Left lung (tissue), 4 donors: ENCODE measurements at regions not wholly inside any gene's neighbourhood (a gene's known extent, or its start where the extent isn't known, plus 50 kb on each side); places are given as distances from the start of the nearest gene placed in this dataset.

Experiments
- ATAC-seq: fragments of 200-7000 bp; cut with Tn5 transposase; one replicate; pipeline ENCODE4 v1.9.1; 2020; ENCODE audit warnings: moderate library complexity
- DNase-seq, 4 donors: peaks; one replicate each; pipeline ENCODE4 v3.0.0-alpha.2; 2013 to 2020
- H3K27ac ChIP-seq, 2 donors: fragments of 200-600 bp; sonication (generic) in 1 of 2; one replicate each; pipeline versions ENCODE4 v1.5.0 to v1.8.0; 2020 to 2021
- H3K27me3 ChIP-seq, 2 donors: fragments of 200-600 bp; sonication (generic) in 1 of 2; one replicate each; pipeline versions ENCODE4 v1.5.0 to v1.8.0; 2020 to 2021
- H3K36me3 ChIP-seq, 2 donors: fragments of 200-600 bp; sonication (generic) in 1 of 2; one replicate each; pipeline versions ENCODE4 v1.5.0 to v1.8.0; 2020 to 2021
- H3K4me1 ChIP-seq, 2 donors: fragments of 200-600 bp; one replicate each; pipeline ENCODE4 v1.8.0; 2021
- H3K4me3 ChIP-seq, 2 donors: fragments of 200-600 bp; sonication (generic) in 1 of 2; one replicate each; pipeline versions ENCODE4 v1.5.0 to v1.8.0; 2020 to 2021; ENCODE audit warnings: mild to moderate bottlenecking in 1 of 2
- H3K9me3 ChIP-seq, 2 donors: fragments of 200-600 bp; sonication (generic) in 1 of 2; one replicate each; pipeline versions ENCODE4 v1.5.0 to v1.8.0; 2020 to 2021
- CTCF ChIP-seq, 2 donors: fragments of 200-600 bp; sonication (generic) in 1 of 2; IDR thresholded peaks; one replicate each; pipeline versions ENCODE4 v1.5.0 to v1.8.0; 2021; ENCODE audit warnings: antibody characterized with exemption in 2 of 2
- intact Hi-C, 2 donors: fragments of 100-400 bp; cut with DNase I; formaldehyde crosslinking; loops; one replicate each; pipeline versions ENCODE4 v1.11.2 to v1.14.2; 2022
- donor health status: DM: no; HTN: yes; CAD: no.
- donor health status: DM: no; HTN: no; CAD: no.

- H3K4me3 ChIP-seq: no peak overlapping the region
- intact Hi-C loops: no loop called here
- no peak for ATAC-seq
- no peak for TF ChIP-seq CTCF (IDR thresholded peaks at IDR 0.05)
- no peaks in the 10 kb centered on the region for H3K27me3 ChIP-seq
- no peaks in the 10 kb centered on the region for H3K4me1 ChIP-seq
- peaks cover 0 to 10% of the 10 kb centered on the region in 2 donors for H3K9me3 ChIP-seq
- no peak overlapping the region for H3K27ac ChIP-seq
- H3K36me3 ChIP-seq: no peaks in the 10 kb centered on the region
- peak in 1 of 4 donors; percentile 9 for DNase-seq
Measured at GRCh38 chr11:25159341-25159740, 662.5 kb downstream of the LUZP2 start.

- Histone ChIP-seq H3K27ac (no peak overlapping the region), H3K4me1 (no peaks in the 10 kb centered on the region), H3K4me3 (no peak overlapping the region), H3K36me3 (no peaks in the 10 kb centered on the region), H3K9me3 (peaks cover 0 to 13% of the 10 kb centered on the region in 2 donors), H3K27me3 (no peaks in the 10 kb centered on the region)
- intact Hi-C loops: no loop called here
- TF ChIP-seq CTCF (IDR thresholded peaks at IDR 0.05): no peak
- ATAC-seq: no peak
- peak in 1 of 4 donors; percentile 4 for DNase-seq
Measured at GRCh38 chr11:25163421-25163820, 666.6 kb downstream of the LUZP2 start.

- Histone ChIP-seq H3K27ac (no peak overlapping the region), H3K4me1 (no peaks in the 10 kb centered on the region), H3K9me3 (no peaks in the 10 kb centered on the region), H3K36me3 (no peaks in the 10 kb centered on the region), H3K27me3 (no peaks in the 10 kb centered on the region), H3K4me3 (no peak overlapping the region)
- DNase-seq: no peak
- ATAC-seq: no peak
- TF ChIP-seq CTCF (IDR thresholded peaks at IDR 0.05): no peak
- intact Hi-C loops: no loop called here
Measured at GRCh38 chr11:25180187-25180586, 683.3 kb downstream of the LUZP2 start.

- no peaks in the 10 kb centered on the region for H3K27me3 ChIP-seq
- no peaks in the 10 kb centered on the region for H3K36me3 ChIP-seq
- no peak overlapping the region for H3K27ac ChIP-seq
- no peak for TF ChIP-seq CTCF (IDR thresholded peaks at IDR 0.05)
- H3K4me3 ChIP-seq: no peak overlapping the region
- no peaks in the 10 kb centered on the region for H3K4me1 ChIP-seq
- intact Hi-C loops: no loop called here
- no peaks in the 10 kb centered on the region for H3K9me3 ChIP-seq
- ATAC-seq (no peak), DNase-seq (peak in 1 of 4 donors; percentile 1)
Measured at GRCh38 chr11:25183411-25183810, 686.6 kb downstream of the LUZP2 start.

GRCh38 chr11:25197515-25197914 lies 700.7 kb downstream of the LUZP2 start:
- Histone ChIP-seq H3K27ac (no peak overlapping the region), H3K36me3 (no peaks in the 10 kb centered on the region), H3K4me1 (no peaks in the 10 kb centered on the region), H3K9me3 (peaks cover 0 to 2% of the 10 kb centered on the region in 2 donors), H3K4me3 (no peak overlapping the region), H3K27me3 (no peaks in the 10 kb centered on the region)
- DNase-seq (no peak), ATAC-seq (no peak)
- no peak for TF ChIP-seq CTCF (IDR thresholded peaks at IDR 0.05)
- intact Hi-C loops: no loop called here
